SK-N-SH treated with all-trans-retinoic acid at 6 μM for 48 hours (cell line): ENCODE measurements at regions not wholly inside any gene's neighbourhood (a gene's known extent, or its start where the extent isn't known, plus 50 kb on each side); places are given as distances from the start of the nearest gene placed in this dataset.

ENCODE experiments used
- ARNTL ChIP-seq: fragments of 450-650 bp; formaldehyde crosslinking; IDR thresholded peaks from 2 replicates; pipeline ENCODE4 v1.5.0; 2020; ENCODE audit warnings: low read depth, mild to moderate bottlenecking, moderate library complexity, borderline replicate concordance
- CREB5 ChIP-seq: fragments of 250-450 bp; sonication (Bioruptor Pico); IDR thresholded peaks from 2 replicates; pipeline ENCODE4 v1.5.1; 2020; ENCODE audit warnings: low read depth, mild to moderate bottlenecking, moderate library complexity
- GLIS3 ChIP-seq: fragments of 250-450 bp; sonication (Bioruptor Pico); IDR thresholded peaks from 2 replicates; pipeline ENCODE4 v1.5.0; 2020; ENCODE audit warnings: mild to moderate bottlenecking, moderate library complexity
- PATZ1 ChIP-seq: fragments of 250-450 bp; sonication (Bioruptor Pico); IDR thresholded peaks from 2 replicates; pipeline ENCODE4 v1.8.0; 2020; ENCODE audit warnings: mild to moderate bottlenecking, moderate library complexity, borderline replicate concordance
- RARB ChIP-seq: fragments of 250-450 bp; sonication (Bioruptor Pico); IDR thresholded peaks from 2 replicates; pipeline ENCODE4 v1.8.0; 2021; ENCODE audit warnings: mild to moderate bottlenecking, moderate library complexity
- TOX ChIP-seq: fragments of 250-450 bp; sonication (Bioruptor Pico); IDR thresholded peaks from 2 replicates; pipeline ENCODE4 v1.8.0; 2021; ENCODE audit warnings: mild to moderate bottlenecking, moderate library complexity, borderline replicate concordance
- ZFP30 ChIP-seq: fragments of 450-650 bp; formaldehyde crosslinking; IDR thresholded peaks from 2 replicates; pipeline ENCODE4 v1.5.0; 2022; ENCODE audit warnings: mild to moderate bottlenecking, moderate library complexity

- no peak for TF ChIP-seq GLIS3 (CRISPR knock-in tag)
- no peak for TF ChIP-seq PATZ1
- TF ChIP-seq ZFP30 (CRISPR knock-in tag): no peak
- no peak for TF ChIP-seq CREB5 (CRISPR knock-in tag)
- TF ChIP-seq RARB (CRISPR knock-in tag): no peak
- no peak for TF ChIP-seq TOX (CRISPR knock-in tag)
- no peak for TF ChIP-seq ARNTL (CRISPR knock-in tag)
Observed at GRCh38 chr1:83747853-83748482, 251.0 kb downstream of the TTLL7 start.
